ENCODE measurements at regions not wholly inside any gene's neighbourhood (a gene's known extent, or its start where the extent isn't known, plus 50 kb on each side); places are given as distances from the start of the nearest gene placed in this dataset.

GRCh38 chr2:42861321-42861720, 68.9 kb upstream of the HAAO start:
- no peak for TF ChIP-seq GABPA (IDR thresholded peaks at IDR 0.05 in 1 of 2, conservative IDR thresholded peaks at IDR 0.05 in 1 of 2)
- TF ChIP-seq FOXA1 (IDR thresholded peaks at IDR 0.05): no peak
- TF ChIP-seq TAF1 (conservative IDR thresholded peaks at IDR 0.05): no peak
- no peak for DNase-seq (ENCODE audit: low spot score)
- H3K4me3 ChIP-seq (ENCODE audit: low read depth in 1 of 3, low read length in 3 of 3): no peak overlapping the region
- H3K27ac ChIP-seq (ENCODE audit: low read depth in 1 of 2, low read length in 2 of 2): no peak overlapping the region
- H3K9me3 ChIP-seq (ENCODE audit: control insufficient read depth in 4 of 4, low read length in 3 of 4): no peaks in the 10 kb centered on the region
- no peaks in the 10 kb centered on the region for H3K36me3 ChIP-seq (ENCODE audit: control insufficient read depth in 4 of 4, insufficient read depth in 3 of 4, low read depth in 1 of 4, low read length in 3 of 4)
- 97% methylated on average over 2 of the region's 2 CpGs for WGBS
- no peaks in the 10 kb centered on the region for H3K27me3 ChIP-seq (ENCODE audit: control insufficient read depth in 4 of 4, insufficient read depth in 4 of 4, low read length in 3 of 4)
- no peaks in the 10 kb centered on the region for H3K4me1 ChIP-seq (ENCODE audit: control insufficient read depth in 4 of 4, insufficient read depth in 4 of 4, low read length in 3 of 4)
- H3K9ac ChIP-seq (ENCODE audit: low read depth in 1 of 2, low read length in 2 of 2): no peak overlapping the region

- no peaks in the 10 kb centered on the region for H3K27me3 ChIP-seq (ENCODE audit: control insufficient read depth in 4 of 4, insufficient read depth in 4 of 4, low read length in 3 of 4)
- H3K4me1 ChIP-seq (ENCODE audit: control insufficient read depth in 4 of 4, insufficient read depth in 4 of 4, low read length in 3 of 4): no peaks in the 10 kb centered on the region
- H3K9me3 ChIP-seq (ENCODE audit: control insufficient read depth in 4 of 4, low read length in 3 of 4): no peaks in the 10 kb centered on the region
- 75% methylated on average over 5 of the region's 5 CpGs for WGBS
- TF ChIP-seq JUND (IDR thresholded peaks at IDR 0.05) (no peak), RXRA (IDR thresholded peaks at IDR 0.05) (no peak), SP1 (IDR thresholded peaks at IDR 0.05) (no peak), FOXA1 (IDR thresholded peaks at IDR 0.05) (no peak), HNF4A (conservative IDR thresholded peaks at IDR 0.05) (no peak), CTCF (IDR thresholded peaks at IDR 0.05; ENCODE audit: low read depth, low read length, missing input control) (no peak), ATF3 (IDR thresholded peaks at IDR 0.05) (no peak), GABPA (IDR thresholded peaks at IDR 0.05 in 1 of 2, conservative IDR thresholded peaks at IDR 0.05 in 1 of 2) (no peak), TAF1 (conservative IDR thresholded peaks at IDR 0.05) (no peak), NR2F2 (IDR thresholded peaks at IDR 0.05) (no peak), MAX (IDR thresholded peaks at IDR 0.05) (no peak), HNF4G (IDR thresholded peaks at IDR 0.05) (no peak), EGR1 (IDR thresholded peaks at IDR 0.05; ENCODE audit: low read depth in 2 of 2) (no peak), YY1 (IDR thresholded peaks at IDR 0.05) (no peak), FOXA2 (IDR thresholded peaks at IDR 0.05) (no peak), RAD21 (IDR thresholded peaks at IDR 0.05) (no peak)
- TF ChIP-seq, protein P1, sequence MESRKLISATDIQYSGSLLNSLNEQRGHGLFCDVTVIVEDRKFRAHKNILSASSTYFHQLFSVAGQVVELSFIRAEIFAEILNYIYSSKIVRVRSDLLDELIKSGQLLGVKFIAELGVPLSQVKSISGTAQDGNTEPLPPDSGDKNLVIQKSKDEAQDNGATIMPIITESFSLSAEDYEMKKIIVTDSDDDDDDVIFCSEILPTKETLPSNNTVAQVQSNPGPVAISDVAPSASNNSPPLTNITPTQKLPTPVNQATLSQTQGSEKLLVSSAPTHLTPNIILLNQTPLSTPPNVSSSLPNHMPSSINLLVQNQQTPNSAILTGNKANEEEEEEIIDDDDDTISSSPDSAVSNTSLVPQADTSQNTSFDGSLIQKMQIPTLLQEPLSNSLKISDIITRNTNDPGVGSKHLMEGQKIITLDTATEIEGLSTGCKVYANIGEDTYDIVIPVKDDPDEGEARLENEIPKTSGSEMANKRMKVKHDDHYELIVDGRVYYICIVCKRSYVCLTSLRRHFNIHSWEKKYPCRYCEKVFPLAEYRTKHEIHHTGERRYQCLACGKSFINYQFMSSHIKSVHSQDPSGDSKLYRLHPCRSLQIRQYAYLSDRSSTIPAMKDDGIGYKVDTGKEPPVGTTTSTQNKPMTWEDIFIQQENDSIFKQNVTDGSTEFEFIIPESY (IDR thresholded peaks at IDR 0.05): no peak
- TF ChIP-seq, protein P2, sequence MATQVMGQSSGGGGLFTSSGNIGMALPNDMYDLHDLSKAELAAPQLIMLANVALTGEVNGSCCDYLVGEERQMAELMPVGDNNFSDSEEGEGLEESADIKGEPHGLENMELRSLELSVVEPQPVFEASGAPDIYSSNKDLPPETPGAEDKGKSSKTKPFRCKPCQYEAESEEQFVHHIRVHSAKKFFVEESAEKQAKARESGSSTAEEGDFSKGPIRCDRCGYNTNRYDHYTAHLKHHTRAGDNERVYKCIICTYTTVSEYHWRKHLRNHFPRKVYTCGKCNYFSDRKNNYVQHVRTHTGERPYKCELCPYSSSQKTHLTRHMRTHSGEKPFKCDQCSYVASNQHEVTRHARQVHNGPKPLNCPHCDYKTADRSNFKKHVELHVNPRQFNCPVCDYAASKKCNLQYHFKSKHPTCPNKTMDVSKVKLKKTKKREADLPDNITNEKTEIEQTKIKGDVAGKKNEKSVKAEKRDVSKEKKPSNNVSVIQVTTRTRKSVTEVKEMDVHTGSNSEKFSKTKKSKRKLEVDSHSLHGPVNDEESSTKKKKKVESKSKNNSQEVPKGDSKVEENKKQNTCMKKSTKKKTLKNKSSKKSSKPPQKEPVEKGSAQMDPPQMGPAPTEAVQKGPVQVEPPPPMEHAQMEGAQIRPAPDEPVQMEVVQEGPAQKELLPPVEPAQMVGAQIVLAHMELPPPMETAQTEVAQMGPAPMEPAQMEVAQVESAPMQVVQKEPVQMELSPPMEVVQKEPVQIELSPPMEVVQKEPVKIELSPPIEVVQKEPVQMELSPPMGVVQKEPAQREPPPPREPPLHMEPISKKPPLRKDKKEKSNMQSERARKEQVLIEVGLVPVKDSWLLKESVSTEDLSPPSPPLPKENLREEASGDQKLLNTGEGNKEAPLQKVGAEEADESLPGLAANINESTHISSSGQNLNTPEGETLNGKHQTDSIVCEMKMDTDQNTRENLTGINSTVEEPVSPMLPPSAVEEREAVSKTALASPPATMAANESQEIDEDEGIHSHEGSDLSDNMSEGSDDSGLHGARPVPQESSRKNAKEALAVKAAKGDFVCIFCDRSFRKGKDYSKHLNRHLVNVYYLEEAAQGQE (IDR thresholded peaks at IDR 0.05): no peak
- no peaks in the 10 kb centered on the region for H3K36me3 ChIP-seq (ENCODE audit: control insufficient read depth in 4 of 4, insufficient read depth in 3 of 4, low read depth in 1 of 4, low read length in 3 of 4)
- no peak overlapping the region for H3K27ac ChIP-seq (ENCODE audit: low read depth in 1 of 2, low read length in 2 of 2)
- H3K9ac ChIP-seq (ENCODE audit: low read depth in 1 of 2, low read length in 2 of 2): no peak overlapping the region
- no peak for DNase-seq (ENCODE audit: low spot score)
- no peak overlapping the region for H3K4me3 ChIP-seq (ENCODE audit: low read depth in 1 of 3, low read length in 3 of 3)
These were observed 68.1 kb upstream of the HAAO start for GRCh38 chr2:42860319-42861094.

Data from liver (tissue), 8 donors.